GM21390 (cell line): ENCODE measurements at regions not wholly inside any gene's neighbourhood (a gene's known extent, or its start where the extent isn't known, plus 50 kb on each side); places are given as distances from the start of the nearest gene placed in this dataset.

ENCODE experiments used
- ATAC-seq: cut with Tn5 transposase; IDR thresholded peaks from one replicate; pipeline ENCODE4 v1.9.1; 2021; ENCODE audit not compliant: unreplicated experiment

DNA sequence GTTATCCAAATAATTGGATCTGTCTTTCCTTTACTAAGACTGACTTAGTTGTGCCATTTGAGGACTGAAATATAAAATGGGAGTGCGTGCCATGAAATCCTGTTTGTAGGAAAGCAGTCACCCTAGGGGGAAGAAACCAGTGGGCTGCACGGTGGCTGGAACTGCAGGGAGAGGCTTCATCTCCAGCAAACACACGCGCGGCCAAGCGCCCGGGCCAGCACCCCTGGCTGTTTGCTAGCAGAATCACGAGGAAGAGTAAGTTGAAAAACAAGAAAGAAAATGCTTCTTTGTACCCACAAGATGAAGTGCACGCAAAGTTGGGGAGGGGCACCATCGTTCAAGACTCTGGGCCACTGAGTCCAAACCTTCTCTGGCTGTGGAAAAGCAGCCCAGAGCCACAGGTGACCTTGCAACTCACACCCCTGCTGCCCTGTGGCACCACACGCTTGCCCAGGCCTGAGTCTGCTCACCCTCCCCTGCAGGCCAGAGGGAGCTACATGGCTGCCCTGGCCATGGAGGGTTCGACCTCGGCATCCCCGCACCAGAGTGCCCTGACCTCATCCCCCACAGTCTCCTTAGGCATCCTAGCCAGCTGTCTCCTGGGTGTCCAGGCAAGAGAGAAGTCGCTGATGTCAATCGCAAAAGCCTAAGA is 55.2 kb downstream of the IRX2 start:
- no peak for ATAC-seq

DNA sequence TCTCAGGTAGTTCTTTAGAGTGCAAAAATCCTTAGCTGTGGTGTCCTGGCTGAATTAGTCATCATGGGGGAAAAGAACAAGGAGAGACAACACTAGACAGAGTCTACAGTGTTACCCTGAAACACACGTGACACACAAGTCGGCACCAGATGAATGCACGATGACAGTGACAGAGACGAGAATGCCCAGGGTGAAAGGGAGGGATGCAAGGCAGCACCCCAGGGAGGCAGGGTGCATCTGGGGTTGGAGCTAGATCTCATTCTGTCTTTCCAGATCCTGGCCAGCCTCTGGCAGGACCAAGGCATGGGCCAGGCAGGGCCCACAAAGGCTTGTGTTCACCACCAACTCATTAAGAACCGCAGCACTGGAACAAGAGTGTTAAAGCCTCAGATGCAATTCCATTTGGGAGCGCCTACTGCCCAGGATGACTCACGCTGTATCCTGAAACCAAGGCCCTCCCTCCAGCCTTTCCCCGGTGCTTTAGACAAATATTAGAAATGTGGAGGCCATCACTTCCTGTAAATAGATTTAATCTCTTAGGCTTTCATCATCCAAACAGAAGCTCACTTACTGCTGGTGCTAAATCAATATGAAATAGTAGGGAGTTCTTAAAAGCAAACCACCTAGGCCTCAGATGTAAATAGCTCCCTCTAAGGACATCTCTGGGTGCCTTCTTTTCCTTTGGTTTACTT is 56.1 kb downstream of the IRX2 start:
- no peak for ATAC-seq

DNA sequence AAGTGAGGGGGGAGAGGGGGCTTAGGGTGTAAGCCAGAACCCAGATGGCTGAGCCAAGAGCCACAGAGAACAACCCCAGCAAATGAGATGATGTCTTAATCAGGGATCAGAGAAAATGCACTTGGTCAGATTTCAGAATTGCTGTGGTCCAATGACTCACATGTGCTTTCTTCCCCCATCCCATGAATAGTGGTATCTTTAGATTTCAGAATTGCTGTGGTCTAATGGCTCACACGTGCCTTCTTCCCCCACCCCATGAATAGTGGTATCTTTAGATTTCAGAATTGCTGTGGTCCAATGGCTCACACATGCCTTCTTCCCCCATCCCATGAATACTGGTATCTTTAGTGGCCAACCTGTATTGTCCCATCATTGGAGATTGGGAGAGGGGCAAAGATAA is 59.9 kb downstream of the IRX2 start:
- ATAC-seq: no peak

DNA sequence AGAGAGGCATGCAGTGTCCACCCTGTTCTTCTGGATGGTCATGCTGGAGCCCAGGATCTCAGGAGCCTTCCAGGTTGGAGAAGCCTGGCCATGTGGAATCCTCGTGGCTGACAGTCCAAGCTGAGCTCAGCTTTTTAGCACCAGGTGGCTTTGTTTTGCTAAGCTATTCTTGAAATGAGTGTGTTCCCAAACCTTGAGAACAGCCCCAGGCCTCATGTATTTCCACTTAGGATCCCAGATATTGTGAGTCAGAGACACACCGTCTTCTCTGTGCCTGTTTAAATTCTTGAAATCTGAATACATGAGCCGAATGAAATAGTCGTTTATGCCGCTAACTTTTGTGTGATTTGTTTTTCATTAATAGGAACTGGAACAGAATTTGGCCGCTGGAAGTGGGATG is 61.2 kb downstream of the IRX2 start:
- no peak for ATAC-seq

GRCh38 chr5:2688586-2688985 is 62.9 kb downstream of the IRX2 start:
- ATAC-seq: no peak

- ATAC-seq: no peak
Measured at GRCh38 chr5:2687746-2688145, 63.7 kb downstream of the IRX2 start.

- no peak for ATAC-seq
Measured at GRCh38 chr5:2686321-2687124, 65.0 kb downstream of the IRX2 start.

GRCh38 chr5:2685651-2686272 is 65.7 kb downstream of the IRX2 start:
- no peak for ATAC-seq

- no peak for ATAC-seq
Measured at GRCh38 chr5:2684606-2685005, 66.9 kb downstream of the IRX2 start.

- ATAC-seq: no peak
Measured at GRCh38 chr5:2683720-2684119, 67.8 kb downstream of the IRX2 start.

DNA sequence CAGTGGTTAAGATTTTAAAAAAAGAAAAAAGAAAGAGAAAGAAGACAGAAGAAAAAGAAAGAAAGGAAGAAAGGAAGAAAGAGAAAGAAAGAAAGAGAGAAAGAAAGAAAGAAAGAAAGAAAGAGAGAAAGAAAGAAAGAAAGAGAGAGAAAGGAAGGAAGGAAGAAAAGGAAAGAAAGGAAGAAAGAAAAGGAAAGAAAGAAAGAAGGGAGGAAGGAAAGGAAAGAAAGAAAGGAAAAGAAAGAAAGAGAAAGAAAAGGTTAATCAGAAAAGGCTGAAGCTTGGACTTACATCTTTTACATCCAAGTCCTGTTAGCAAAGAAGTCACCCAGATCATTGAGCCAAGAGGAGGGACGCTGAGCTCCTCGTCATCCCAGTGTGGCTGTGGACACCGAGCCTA is 70.0 kb downstream of the IRX2 start:
- ATAC-seq: no peak

DNA sequence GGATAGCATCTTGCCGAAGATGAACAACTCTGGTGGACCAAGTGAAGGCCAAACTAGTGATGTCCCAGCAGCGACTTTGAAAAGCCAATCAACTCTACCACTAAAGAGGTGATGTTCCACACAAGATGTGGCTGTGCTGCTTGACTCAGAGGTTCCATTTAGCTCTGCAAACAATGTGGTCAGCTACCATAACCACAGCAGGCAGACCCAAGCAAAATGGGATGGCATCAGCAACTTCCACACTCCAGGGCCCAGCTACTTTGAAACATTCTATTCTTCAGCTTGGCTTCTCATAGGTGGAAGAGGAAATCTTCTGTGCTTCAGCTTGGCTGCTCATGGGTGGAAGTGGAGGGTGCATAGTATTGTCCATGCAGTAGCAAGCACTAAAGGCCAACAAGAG is 70.5 kb downstream of the IRX2 start:
- no peak for ATAC-seq

DNA sequence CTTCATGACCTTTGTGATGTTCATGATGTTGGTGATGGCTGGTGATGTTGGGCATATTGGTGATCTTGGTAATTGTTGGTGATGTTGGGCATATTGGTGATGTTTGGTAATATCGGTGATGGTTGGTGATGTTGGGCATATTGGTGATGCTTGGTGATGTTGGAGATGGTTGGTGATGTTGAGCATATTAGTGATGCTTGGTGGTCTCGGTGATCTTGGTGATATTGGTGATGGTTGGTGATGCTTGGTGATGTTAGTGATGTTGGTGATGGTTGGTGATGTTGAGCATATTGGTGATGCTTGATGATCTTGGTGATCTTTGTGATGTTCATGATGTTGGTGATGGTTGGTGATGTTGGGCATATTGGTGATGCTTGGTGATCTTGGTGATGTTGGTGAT is 73.8 kb downstream of the IRX2 start:
- no peak for ATAC-seq

- no peak for ATAC-seq
Measured at GRCh38 chr5:2675548-2675947, 75.9 kb downstream of the IRX2 start.

GRCh38 chr5:2674456-2674855 is 77.0 kb downstream of the IRX2 start:
- ATAC-seq: no peak

DNA sequence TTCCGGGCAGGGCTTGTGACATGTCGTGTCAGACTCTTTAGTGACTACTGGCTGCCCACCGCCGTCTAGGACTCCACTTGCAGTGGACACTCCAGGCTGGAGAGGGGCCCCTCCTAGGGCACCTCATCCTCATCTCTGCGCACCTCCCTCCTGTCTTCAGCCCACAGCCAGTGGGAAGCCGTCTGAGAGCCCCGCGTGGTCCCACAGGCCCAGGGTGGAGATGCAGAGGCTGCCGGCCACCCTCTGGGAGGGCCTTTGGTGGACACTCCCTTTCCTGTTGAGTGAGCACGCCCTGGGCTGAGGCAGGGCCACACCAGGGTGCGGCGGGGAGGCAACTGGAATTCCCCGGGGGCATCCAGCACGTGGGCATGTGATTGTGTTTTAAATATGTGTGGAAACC is 80.5 kb downstream of the IRX2 start:
- ATAC-seq: no peak

- no peak for ATAC-seq
Measured at GRCh38 chr5:2669913-2670312, 81.6 kb downstream of the IRX2 start.

- no peak for ATAC-seq
Measured at GRCh38 chr5:2669259-2669658, 82.2 kb downstream of the IRX2 start.

DNA sequence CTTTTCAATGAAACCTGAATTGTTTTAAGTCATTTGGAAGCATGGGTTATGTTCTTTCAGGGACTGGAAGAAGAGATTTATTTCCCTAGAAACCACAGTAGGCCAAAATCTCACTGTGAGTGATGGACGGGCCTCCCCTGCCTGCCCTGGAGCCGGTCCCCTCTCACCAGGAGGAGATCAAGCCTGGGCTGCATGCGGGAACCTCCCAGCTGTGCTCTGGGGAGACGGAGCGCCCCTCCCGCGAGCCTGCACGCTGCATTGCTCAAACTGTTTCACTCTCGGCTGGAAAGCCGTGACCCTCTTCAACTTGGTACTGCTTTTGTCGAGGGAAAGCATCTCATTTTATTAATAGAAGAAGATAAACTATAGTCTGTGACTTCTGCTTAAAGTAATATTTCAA is 85.4 kb downstream of the IRX2 start:
- no peak for ATAC-seq

DNA sequence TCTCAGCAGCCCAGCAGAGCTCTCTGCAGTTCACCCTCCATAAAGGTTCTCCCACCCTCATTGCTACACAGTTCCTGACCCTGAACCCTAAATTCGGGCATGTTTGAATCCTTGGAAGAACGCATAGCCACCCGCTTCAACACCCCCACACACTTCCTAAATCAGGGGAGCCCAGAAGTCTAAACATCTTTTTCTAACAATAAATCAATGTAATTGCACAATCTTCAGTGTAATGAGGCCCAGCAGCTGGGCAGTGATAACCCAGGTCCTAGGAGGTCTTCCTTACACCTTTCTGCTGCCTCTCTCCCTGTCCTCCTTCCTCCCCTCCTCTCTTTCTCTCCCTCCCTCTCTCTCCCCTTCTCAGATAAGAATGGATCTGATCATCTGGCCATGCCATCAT is 88.0 kb downstream of the IRX2 start:
- no peak for ATAC-seq

- no peak for ATAC-seq
Measured at GRCh38 chr5:2660315-2660714, 91.2 kb downstream of the IRX2 start.
